Stimulated activated CD4-positive, alpha-beta T cell treated with anti-CD3 and anti-CD28 coated beads, Interleukin-2, amount 100 ng/mL, for 48 hours (primary cell): ENCODE measurements at regions not wholly inside any gene's neighbourhood (a gene's known extent, or its start where the extent isn't known, plus 50 kb on each side); places are given as distances from the start of the nearest gene placed in this dataset.
A peak's percentile ranks its signal among the peaks of the same experiment; 100 is the strongest.
"Not testable (repeated sequence)": the region's sequence is repeated elsewhere in the genome, so short reads cannot be mapped to it uniquely, and the experiment has no call there.

Source experiments
- DNase-seq, 2 donors: peaks; one replicate each; pipeline ENCODE4 v3.0.0-alpha.2; 2020

DNA sequence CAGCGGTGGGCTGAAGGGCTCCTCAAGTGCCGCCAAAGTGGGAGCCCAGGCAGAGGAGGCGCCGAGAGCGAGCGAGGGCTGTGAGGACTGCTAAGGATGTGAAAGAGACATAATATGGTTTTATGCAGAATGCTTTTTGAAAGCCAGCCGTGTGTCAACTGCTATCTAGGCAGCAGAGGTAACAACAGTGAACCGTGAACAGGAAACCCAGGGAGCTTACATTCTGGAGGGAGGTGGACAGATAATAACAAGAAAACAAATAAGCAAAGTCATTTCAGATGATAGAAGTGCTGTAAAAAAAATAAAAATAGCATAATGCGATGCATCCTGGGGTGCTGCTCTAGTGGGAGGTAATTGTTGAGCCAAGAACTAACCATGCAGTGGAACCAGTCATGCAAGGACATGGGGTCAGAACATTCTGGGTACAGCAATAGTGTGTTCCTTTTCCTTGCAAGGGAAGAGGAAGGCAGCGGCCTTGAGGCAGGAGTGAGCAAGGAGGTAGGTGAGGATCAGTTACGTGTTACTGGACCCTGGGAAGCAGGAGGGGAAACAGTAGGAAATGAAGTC is 134.4 kb upstream of the TMEM170B start:
- DNase-seq: no peak

DNA sequence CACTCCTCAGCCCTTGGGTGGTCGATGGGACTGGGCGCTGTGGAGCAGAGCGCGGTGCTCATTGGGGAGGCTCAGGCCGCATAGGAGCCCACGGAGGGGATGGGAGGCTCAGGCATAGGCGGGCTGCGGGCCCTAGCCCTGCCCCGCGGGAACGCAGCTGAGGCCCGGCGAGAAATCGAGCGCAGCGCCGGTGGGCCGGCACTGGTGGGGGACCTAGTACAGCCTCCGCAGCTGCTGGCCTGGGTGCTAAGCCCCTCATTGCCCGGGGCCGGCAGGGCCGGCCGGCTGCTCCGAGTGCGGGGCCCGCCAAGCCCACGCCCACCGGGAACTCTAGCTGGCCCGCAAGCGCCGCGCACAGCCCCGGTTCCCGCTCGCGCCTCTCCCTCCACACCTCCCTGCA is 135.0 kb upstream of the TMEM170B start:
- not testable (repeated sequence) for DNase-seq

DNA sequence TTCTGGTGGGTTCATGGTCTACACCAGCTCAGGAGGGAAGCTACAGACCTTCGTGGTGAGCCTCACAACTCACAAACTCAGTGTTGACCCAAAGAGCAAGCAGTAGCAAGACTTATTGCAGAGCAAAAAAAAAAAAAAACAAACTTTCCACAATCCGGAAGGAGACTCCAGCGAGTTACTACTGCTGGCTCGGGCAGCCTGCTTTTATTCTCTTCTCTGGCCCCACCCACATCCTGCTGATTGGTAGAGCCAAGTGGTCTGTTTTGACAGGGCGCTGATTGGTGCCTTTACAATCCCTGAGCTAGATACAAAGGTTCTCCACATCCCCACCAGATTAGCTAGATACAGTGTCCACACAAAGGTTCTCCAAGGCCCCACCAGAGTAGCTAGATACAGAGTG is 135.6 kb upstream of the TMEM170B start:
- not testable (repeated sequence) for DNase-seq

DNA sequence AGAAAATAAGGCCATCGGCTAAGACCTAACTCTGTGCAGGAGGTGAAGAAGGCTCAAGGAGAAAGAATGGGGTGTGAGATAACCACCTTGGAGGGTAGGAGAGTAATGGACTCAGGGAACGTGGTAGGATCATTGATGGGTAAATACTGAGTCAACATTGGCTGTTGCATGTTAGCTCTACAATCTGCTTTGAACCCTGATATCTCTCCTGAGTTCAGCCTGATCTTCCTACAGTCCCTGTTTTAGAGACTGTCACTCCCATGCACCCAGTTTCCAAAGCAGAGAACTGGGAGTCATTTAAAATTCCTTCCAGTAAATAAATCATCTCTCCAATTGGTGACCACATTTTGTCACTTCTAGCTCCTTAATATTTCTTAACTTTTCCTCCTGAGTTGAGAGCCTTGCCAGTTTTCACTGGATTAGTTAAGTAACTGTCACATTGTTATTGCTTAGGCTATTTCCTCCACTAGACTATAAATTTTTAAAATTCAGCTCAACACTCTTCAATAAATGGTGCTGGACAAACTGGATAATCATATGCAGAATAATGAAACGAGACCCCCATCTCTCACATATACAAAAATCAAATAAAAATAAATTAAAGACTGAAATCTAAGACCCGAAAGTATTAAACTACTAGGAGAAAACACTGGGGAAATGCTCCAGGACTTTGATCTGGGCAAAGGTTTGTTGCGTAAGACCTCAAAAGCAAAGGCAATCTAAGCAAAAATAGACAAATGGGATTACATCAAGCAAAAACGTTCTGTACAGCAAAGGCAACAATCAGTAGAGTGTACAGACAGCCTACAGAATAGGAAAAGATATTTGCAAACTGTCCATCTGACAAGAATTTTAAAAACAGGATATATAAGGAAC is 138.9 kb upstream of the TMEM170B start:
- DNase-seq: no peak

DNA sequence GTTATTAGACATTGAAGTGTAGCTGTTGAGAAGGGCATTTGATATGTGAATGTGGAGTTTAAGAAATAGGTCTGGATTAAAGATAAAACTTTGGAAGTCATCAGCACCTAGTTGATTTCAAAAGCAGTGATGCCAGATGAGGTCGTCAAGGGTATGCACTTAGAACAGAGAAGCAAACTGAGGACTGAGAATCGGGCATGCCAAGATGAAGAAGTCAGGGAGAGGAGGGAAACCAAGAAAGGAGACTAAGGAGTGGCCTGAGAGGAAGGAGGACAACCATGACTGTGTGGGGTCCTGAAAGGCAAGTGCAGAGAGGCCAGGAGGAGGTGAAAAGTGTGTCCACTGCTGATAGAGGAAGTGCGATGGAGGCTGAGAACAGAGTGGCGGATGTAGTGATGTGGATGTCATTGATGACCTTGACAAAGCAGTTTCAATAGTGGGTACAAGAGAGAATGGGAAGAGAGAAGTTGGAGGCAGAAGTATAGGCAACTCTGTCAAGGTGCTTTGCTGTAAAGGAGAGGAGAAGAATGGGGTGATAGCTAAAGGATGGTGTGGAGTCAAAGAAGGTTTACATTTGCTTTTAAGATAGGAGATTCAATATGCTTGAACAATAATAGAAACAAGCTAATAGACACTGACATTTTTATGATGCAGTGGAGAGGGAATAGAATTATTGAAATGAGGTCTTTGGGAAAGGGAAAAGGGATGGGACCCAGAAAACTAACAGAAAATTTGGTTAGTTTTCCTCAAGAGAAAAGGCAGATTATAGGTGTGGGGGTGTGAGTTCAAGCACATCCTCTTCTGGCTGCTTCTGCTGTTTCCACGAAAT is 139.7 kb upstream of the TMEM170B start:
- DNase-seq: no peak

DNA sequence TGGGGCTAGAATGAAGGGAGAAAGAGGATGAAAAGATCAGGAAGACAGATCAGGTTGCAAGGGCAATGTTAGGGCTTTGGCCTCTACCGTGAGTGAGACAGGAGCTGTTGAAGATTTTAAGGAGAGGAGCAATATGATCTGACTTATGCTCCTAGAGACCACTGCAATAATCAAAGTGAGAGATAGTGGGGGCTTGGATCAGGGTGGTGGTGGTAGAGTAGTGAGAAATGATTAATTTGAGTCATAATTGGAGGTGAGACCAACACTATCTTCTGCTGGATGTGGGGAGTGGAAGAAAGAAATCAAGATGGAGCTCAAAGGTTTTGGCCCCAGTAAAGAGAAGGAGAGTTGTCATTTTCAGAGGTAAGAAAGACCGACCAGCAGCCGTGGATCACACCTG is 140.7 kb upstream of the TMEM170B start:
- DNase-seq: no peak

DNA sequence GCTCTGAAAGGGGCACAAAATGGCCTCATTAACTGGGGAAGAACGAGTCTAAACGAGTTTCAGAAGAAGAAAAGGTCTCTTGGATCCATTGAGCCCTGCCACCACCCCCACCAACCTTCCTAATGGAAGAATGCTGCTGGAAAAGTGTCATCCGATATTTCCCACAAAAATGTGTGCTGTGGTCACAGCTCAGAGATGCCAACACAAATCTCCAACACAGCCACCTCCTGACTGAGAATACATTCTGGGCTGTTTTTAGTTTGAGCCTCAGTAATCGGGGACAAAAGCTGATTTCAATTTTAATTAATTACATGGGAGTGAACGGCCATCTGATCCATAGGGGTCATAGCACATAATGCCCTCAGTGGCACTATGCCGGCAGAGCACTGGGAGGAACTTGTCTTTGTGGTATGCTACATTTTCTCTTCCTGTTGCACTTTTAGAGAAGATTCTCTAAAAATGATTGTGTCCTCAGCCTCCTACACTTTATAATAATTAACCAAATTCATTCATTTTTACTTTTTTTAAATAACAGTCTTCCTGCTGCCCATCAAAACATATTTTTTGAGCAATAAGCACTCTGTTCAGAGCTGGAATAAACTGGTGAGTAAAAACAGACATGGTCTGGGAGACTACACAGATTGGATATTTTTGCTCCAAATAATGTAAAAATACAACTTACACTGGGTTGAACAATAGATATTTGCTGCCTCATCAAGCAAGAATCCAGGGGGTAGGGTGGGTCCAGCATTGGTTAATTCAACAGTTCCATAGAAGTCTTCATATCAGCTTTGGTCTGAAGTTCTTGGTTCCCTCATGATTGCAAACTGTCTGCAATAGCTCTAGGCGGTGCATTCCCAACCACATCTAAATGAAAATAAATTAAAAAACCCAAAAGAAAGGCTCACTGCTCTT is 143.6 kb upstream of the TMEM170B start:
- no peak for DNase-seq

DNA sequence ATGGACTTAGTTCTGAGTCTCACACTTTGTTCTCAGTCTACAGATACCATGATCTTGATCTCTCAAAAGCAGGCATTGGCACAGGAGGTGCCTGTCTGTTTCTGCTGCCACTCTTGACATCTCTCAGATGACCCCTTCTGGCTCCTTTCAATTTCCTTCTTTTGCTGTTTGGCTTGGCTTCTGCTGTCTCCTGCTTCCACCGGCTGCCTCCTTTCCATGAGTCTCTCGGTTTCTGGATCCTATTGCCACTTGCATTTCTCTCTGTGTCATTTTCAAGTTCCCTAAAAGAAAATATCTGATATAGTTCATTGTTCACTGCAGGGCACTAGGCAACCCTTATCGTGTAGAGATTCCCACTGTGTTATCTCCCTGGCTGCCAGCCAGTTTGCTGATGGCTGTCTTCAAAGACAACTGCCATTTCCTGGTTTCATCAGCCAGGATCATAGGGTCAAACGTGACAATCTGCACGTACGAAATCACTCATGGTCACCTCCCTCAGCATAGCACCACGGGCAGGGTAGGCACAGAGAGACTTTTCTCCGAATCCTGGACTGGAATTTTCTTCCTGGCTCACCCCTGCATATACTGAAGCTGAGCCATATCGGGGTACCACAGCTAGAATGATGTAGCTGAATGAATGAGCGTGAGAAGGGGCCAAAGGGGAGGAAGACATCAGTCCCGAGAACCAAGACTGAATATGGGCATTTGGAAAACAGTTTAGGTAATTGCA is 144.6 kb upstream of the TMEM170B start:
- no peak for DNase-seq

DNA sequence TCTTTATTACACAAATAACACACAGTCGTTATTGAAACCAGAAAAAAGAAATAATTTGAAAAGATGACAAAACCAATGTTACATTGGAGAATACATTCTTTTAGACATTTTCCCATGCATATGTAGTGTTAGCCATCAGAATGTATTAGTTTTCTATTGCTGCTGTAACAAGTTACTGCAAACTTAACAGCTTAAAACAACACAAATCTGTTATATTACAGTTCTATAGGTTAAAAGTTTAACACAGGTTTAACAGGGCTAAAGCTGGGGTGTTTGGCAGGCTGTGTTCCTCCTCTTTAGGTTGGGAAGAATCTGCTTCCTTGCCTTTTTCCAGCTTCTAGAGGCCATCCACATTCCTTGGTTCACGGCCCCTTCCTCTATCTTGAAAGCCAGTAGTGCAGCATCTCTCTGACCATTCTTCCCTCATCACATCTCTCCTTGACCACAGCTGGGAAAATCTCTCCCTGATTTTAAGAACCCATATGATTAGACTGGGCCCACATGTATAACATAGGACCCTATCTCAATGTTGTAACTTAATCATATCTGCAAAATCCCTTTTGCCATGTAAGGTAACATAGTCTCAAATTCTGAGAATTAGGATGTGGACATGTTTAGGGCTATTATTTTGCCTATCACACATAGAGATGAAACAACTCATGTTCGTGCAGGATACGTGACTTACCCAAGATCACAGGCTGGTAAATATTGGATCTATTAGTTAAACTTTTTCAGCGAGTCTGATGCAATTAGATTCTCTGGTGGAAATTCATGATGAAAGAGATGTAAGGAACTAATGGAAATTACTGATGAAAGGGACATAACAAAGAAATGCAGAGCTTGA is 145.4 kb upstream of the TMEM170B start:
- no peak for DNase-seq

DNA sequence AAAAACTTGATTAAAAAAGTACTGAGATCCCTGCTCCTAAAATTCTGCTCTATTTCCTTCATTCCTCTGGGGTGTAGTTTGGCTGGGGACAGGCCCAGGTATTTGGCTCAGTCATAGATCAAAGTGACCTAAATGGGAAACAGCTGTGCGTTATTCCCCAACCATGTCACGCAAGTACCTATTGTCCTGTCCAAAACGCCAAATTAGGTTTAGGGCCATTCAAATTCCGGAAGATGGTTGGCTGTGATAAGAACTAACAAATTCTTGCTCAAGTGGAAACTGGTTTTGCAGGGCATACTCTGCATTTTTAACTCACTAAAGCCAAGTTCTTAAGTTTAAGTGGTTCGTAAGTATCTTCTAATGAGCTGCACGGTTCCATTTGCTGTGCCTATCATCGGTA is 147.6 kb upstream of the TMEM170B start:
- no peak for DNase-seq

DNA sequence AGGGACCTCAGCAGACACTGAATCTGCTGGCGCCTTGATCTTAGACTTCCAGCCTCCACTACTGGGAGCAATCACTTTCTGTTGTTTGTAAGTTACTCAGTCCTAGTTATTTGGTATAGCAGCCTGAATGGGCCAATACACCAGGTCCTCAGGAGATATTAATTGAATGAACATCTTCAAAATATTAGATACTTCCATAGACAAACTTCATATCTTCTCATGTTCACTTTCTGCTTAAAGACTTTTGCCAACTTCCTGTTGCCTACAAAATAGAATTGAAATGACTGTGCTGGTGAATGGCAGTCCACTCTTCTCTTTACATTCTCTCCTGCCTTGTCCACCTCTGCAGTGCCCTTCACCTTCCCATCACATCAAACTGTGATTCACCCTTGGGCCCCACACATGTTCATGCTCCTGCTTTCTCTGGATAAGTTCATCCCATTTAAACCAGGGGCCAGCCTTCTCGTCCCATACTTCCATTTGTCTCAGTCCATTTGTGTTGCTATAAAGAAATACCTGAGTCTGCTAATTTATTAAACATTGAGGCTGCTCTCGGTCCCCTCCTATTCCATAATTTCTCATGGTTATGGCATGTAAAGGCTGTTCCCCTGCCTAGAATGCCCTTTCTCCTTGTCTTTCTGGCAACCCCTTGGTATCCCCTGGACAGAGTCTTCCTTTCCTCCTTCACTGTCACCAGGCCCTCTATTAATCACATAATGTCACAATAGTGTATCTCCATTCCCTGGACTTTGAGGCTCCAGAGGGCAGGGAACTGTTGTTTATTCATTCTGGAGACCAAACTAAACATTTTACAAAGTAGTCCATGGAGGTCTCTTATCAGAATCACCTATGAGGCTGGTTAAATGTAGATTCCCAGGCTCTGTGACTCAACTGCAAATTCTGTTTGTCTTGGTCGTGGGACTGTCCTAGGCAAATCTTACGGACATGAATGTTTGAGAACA is 148.3 kb upstream of the TMEM170B start:
- DNase-seq: no peak

DNA sequence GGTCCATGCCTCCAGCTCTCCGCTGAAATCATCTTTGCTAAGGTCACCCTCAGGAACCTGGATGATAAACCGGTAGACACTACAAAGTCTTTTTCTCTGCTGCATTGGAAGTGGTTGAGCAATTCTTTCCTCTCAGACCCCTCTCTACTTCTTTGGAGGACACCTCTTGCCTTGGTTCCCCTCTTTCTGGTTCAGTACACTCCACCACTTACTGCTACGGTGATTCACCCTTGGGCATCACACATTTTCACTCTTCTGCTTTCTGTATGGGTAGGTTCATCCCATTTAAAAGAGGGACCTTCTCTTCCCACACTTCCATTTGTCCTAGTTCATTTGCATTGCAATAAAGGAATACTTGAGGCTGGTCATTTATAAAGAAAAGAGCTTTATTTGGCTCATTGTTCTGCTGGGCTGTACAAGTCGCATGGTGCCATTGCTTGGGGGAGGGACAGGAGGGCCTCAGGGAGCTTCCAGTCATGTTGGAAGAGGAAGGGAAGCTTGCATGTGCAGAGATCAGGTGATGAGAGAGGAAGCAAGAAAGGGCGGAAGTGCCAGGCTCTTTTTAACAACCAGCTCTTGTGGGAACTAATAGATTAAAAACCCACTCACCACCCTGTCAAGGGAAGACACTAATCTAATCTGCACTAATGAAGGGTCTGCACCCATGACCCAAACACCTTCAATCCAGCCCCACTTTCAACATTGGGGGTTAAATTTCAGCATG is 149.7 kb upstream of the TMEM170B start:
- no peak for DNase-seq

DNA sequence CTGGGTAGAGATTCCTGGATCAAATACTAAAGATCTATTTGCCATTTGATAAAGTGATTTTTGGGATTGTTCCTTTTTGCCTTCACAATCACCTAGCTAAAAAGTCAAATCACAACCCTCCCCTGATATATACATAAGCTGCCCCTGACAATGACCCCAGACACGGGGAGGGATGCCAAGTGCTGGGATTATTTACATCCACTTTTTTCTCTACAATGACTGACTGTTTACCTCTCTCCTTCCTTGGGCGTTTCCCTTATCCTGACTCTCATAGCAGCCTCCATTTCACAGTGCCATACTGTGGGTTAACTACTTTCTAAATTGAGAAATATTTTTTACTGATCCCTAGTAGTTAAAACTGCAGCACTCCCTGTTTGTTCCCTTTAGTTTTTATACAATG is 150.8 kb upstream of the TMEM170B start:
- no peak for DNase-seq

DNA sequence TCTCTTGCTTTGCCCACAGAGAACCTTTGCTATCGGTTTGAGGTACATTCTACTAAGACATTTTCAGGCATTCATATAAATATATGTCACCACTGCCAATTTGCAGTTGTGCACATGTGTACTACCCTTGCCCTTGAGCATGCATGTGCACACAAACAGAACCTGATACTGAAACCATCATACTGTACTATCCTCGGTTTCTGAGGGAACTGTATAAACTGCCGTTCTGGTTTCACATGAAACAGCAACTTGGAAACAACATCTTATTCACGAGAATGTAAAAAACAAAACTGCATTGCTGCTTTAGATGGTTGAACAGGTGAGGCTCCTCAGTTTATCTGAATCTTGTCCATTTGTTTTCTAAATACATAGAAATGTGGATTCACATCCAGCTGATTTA is 151.2 kb upstream of the TMEM170B start:
- no peak for DNase-seq

DNA sequence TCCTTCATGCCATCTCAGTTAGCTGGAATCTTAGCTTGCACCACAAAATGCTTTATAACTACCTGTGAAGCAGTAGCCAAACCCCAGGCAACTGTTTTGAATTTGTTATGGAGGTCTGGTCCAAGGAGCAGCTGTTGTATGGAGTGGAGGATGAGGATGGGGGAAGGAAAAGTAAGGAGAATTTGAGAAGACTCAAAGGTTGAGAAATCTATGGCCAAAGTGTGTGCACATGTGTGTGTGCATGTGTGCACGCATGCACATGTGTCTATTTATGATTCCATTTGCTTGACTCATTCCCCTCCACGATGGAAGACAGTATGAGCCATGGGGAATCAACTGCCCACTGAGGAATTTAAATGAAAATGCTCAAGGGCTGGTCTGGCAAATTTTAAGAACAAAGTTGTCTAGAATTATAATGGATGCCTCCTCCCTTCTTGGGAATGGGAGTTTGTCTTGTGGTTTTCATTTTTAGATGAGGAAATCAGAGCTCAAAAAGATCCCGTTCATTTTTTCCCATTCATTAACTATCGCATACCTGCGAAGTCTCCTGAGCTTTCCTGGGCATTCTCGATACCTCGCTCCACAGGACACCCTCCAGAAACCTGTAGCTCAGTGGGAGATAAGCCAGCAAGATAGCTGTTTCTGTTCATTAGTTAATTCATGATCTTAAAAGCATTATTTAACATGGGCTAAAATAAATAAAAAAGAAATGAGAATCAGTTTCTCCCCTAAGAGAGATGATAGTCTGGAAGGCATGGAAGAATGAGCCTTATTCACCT is 152.3 kb upstream of the NEDD9 start:
- DNase-seq: no peak

DNA sequence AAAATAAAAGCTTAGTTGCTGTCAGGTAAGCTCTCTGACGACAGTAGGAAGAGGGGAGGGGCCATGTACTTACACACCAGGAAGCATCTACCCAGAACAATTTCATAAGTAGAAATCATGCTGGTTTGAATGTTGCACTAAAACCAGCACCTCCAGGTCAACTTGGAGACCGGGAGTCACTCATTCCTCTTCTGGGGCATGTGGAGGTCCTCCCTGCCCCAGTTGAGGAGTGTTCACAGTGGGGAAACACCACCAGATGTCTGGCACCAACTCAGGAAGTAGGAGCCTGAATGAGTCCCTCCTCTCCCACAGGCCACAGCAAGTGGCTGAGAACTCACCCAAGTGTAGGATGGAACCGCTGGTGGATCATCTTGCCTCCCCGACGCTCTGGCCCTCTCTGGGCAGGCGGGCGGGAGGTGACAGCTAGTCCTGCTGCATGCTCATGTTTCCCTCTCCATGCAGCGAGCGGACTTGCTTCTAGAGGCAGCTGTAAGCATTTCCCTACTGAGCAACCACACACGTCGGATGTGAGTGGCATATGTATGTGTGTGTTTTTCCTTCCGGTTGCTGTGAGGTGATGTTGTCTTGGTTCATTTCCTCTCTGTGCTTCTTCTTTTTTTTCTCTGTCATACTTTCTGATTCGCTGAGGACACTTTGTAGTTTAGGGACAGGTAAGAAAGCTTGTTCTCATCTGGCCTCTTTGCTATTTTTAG is 149.5 kb upstream of the NEDD9 start:
- peak; percentile 32 to 41 for DNase-seq

DNA sequence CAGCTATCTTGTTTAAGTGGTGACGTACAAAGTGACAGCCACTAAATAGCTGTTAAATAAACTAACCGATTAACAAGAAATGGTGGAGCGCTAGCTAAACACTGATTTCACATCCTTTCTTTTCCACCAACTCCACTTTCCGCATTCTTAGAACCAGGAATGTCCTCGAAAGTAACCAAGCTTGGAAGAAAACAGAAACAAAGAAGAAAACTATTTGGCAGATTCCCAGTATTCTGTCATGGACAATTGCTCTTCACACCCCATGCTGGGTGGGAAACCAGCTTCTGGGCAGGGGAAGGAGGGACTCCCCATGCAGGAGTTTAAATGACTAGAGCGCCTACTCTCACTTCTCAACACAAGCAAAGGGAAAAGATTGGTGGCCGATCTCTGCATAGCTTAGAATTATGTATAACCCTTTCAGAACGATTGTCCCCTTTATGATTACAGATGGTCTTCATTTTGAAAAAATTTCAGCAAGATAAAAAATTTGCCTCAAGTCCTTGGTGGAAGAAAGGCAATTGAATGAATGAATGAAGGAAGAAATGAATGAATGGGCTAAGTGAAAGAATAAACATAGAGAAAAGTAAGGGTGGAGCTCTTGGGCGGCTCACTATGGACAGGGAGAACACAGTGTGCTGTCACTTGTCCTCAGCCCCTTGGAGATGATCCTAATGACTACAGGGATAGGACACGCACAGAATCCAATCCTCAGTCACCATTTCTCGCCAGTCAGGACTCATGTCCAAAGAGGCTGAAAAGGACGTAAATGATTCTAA is 148.7 kb upstream of the NEDD9 start:
- DNase-seq: no peak
